Dendritic cell treated with granulocyte-macrophage colony-stimulating factor and Interleukin-4, amounts not matched to agents 40 ng/mL and 50 ng/mL, for 4 days (primary cell): ENCODE measurements at regions not wholly inside any gene's neighbourhood (a gene's known extent, or its start where the extent isn't known, plus 50 kb on each side); places are given as distances from the start of the nearest gene placed in this dataset.
"Not testable (repeated sequence)": the region's sequence is repeated elsewhere in the genome, so short reads cannot be mapped to it uniquely, and the experiment has no call there.

Source experiments
- H3K27ac Mint-ChIP-seq: one replicate; pipeline ENCODE4 v1.8.0; 2022; ENCODE audit warnings: mild to moderate bottlenecking, mixed read lengths
- H3K27me3 Mint-ChIP-seq: one replicate; pipeline ENCODE4 v1.8.0; 2022; ENCODE audit warnings: mild to moderate bottlenecking, mixed read lengths
- H3K36me3 Mint-ChIP-seq: one replicate; pipeline ENCODE4 v1.8.0; 2022; ENCODE audit warnings: low read depth, mixed read lengths
- H3K4me1 Mint-ChIP-seq: one replicate; pipeline ENCODE4 v1.8.0; 2022; ENCODE audit warnings: low read depth, mixed read lengths
- H3K4me3 Mint-ChIP-seq: one replicate; pipeline ENCODE4 v1.8.0; 2022; ENCODE audit warnings: mild to moderate bottlenecking, moderate library complexity, mixed read lengths
- H3K9me3 Mint-ChIP-seq: one replicate; pipeline ENCODE4 v1.8.0; 2022; ENCODE audit warnings: mixed read lengths
- intact Hi-C: fragments of 100-400 bp; cut with micrococcal nuclease; formaldehyde crosslinking; loops from one replicate; pipeline ENCODE4 v1.15.0; 2022

DNA sequence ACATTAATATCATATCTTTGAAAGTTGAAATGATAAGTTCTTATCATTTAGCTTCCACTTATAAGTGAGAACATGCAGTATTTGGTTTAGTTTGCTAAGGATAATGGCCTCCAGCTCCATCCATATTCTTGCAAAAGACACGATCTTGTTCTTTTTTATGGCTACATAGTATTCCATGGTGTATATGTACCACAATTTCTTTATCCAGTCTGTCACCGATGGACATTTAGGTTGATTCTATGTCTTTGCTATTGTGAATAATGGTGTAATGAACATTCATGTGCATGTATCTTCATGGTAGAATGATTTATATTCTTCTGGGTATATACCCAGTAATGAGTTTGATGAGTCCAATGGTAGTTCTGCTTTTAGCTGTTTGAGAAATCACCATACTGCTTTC, 135.0 kb upstream of the PRR16 start:
- Mint-ChIP-seq H3K9me3 (peaks cover 8% of the 10 kb centered on the region), H3K4me1 (no peaks in the 10 kb centered on the region), H3K36me3 (no peaks in the 10 kb centered on the region), H3K27ac (no peak overlapping the region), H3K27me3 (no peaks in the 10 kb centered on the region), H3K4me3 (no peak overlapping the region)
- intact Hi-C loops, result loop anchor here (5.0 kb wide), 1 partner anchor 123 kb away; no protein-coding TSS in a partner anchor

DNA sequence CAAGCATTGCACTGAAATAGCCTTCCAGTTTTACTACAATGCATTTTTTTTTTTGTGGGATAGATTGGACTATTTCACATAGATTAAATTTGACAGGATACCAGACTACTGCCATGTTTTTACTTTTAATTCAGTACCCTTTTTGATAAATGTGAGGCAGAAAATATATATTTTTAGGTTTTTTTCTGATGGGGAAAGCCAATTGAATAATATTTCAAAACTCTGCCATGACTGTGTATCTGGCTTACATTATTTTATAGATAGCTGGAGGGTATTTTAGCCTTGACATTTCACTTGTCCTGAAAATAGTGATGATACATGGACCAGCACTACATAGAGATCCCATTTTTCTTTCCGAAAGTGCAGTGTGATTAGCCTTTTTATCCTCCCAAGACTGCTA, 133.5 kb upstream of the PRR16 start:
- Mint-ChIP-seq H3K27ac (no peak overlapping the region), H3K9me3 (no peaks in the 10 kb centered on the region), H3K36me3 (no peaks in the 10 kb centered on the region), H3K4me1 (no peaks in the 10 kb centered on the region), H3K27me3 (no peaks in the 10 kb centered on the region), H3K4me3 (no peak overlapping the region)
- intact Hi-C loops, result no loop called here

DNA sequence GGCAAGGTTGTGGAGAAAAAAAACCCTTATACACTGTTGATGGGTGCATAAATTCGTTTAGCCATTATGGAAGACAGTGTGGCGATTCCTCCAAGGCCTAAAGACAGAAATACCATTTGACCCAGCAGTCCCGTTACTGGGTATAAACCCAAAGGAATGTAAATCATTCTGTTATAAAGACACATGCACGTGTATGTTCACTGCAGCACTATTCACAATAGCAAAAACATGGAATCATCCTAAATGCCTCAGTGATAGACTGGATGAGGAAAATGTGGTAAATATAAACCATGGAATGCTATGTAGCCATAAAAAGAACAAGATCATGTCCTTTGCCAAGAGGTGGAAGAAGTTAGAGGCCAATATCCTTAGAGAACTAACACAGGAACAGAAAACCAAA, 119.9 kb upstream of the PRR16 start:
- Mint-ChIP-seq H3K36me3 (no peaks in the 10 kb centered on the region), H3K27ac (no peak overlapping the region), H3K4me3 (no peak overlapping the region), H3K27me3 (no peaks in the 10 kb centered on the region), H3K9me3 (peaks cover 8% of the 10 kb centered on the region), H3K4me1 (no peaks in the 10 kb centered on the region)
- intact Hi-C loops, result no loop called here

DNA sequence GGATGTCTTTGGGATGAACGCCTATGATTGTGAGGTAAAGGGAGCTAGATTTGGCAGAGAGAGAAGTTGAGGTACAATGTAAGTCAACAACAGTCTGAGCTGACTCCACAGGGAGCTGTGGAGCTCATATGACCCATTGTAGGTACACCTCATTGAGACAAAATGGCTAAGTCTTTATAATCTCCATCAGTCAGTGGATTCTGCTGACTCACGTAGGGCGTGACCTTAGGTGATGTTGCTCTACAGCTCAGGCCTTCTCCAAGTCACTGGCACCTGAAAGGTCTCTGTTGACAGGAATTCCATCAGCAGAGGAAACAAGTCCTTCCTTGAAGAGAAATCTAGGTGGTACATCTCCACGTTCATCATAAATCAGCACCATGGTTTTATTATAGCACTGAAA, 118.2 kb upstream of the PRR16 start:
- peaks cover 10% of the 10 kb centered on the region for H3K9me3 Mint-ChIP-seq
- intact Hi-C loops, result no loop called here
- H3K27ac Mint-ChIP-seq, result no peak overlapping the region
- no peaks in the 10 kb centered on the region for H3K27me3 Mint-ChIP-seq
- H3K36me3 Mint-ChIP-seq, result no peaks in the 10 kb centered on the region
- H3K4me1 Mint-ChIP-seq, result no peaks in the 10 kb centered on the region
- no peak overlapping the region for H3K4me3 Mint-ChIP-seq

DNA sequence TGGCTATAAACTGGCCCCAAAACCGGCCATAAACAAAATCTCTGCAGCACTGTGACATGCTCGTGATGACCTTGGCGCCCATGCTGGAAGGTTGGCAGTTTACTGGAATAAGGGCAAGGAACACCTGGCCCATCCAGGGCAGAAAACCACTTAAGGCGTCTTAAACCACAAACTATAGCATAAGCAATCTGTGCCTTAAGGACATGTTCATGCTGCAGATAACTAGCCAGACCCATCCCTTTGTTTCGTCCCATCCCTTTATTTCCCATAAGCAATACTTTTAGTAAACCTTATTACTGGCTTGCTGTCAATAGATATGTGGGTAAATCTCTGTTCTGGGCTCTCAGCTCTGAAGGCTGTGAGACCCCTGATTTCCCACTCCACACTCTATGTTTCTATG, 113.0 kb upstream of the PRR16 start:
- H3K27ac Mint-ChIP-seq, H3K4me3 Mint-ChIP-seq, H3K4me1 Mint-ChIP-seq, intact Hi-C loops, H3K36me3 Mint-ChIP-seq, H3K27me3 Mint-ChIP-seq: not testable (repeated sequence)
- peaks cover 18% of the 10 kb centered on the region for H3K9me3 Mint-ChIP-seq

DNA sequence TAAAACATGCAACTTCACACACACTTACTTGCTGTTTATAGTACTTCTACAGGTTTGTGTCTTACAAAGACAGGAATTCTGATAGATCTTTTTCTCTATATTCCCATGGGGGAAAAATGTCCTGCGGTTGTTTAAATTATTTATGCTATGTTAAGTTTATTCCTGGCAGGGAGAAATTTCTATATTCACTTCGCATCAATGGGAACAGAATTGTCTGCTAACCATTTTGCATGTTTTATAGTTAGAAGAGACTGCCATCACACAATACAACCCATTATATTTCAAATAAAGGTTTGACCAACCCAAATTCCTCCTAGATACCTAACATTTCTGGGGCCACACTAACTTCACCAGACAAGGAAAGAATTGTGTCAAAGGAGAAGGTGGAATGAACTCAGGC, 110.0 kb upstream of the PRR16 start:
- H3K27ac Mint-ChIP-seq, result no peak overlapping the region
- no peak overlapping the region for H3K4me3 Mint-ChIP-seq
- no peaks in the 10 kb centered on the region for H3K4me1 Mint-ChIP-seq
- H3K9me3 Mint-ChIP-seq, result peaks cover 18% of the 10 kb centered on the region
- intact Hi-C loops, result no loop called here
- H3K27me3 Mint-ChIP-seq, result no peaks in the 10 kb centered on the region
- no peaks in the 10 kb centered on the region for H3K36me3 Mint-ChIP-seq

DNA sequence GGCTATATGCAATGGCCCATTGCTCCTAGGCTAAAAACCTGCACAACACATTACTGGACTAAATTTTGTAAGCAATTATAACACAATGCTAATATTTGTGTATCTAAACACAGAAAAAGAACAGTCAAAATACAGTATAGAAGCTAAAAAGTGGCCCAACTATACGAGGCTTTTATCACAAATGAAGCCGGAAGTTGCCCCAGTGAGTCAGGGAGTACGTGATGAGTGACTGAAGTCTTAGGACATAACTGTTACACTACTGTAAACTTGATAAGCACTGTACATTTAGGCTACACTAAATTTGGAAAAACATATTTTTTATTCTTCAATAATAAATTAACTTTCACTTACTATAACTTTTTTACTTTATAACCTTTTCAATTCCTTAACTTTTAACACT, 105.2 kb upstream of the PRR16 start:
- H3K4me1 Mint-ChIP-seq, result no peaks in the 10 kb centered on the region
- no peak overlapping the region for H3K4me3 Mint-ChIP-seq
- intact Hi-C loops, result no loop called here
- H3K9me3 Mint-ChIP-seq, result no peaks in the 10 kb centered on the region
- no peaks in the 10 kb centered on the region for H3K27me3 Mint-ChIP-seq
- no peaks in the 10 kb centered on the region for H3K36me3 Mint-ChIP-seq
- no peak overlapping the region for H3K27ac Mint-ChIP-seq

DNA sequence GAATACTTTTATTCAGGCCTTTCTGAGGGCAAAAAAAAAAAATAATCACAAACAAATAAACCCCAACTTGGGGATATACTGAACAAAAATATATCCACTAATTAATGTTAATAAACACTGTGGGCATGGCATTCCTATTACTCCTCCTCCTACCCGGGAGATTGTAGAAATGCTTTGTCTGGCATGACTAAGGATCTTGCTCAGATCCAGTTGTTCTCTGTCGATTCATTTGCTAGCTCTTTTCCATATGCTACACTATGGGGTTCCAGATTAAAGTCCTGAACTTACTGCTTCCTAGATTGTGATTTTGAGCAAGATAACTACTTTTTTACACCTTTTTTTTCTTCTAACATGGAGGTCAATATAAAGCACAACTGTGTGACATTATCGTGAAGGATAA, 102.2 kb upstream of the PRR16 start:
- Mint-ChIP-seq H3K9me3 (no peaks in the 10 kb centered on the region), H3K4me1 (no peaks in the 10 kb centered on the region), H3K4me3 (no peak overlapping the region), H3K27me3 (no peaks in the 10 kb centered on the region), H3K27ac (no peak overlapping the region), H3K36me3 (no peaks in the 10 kb centered on the region)
- intact Hi-C loops, result no loop called here

DNA sequence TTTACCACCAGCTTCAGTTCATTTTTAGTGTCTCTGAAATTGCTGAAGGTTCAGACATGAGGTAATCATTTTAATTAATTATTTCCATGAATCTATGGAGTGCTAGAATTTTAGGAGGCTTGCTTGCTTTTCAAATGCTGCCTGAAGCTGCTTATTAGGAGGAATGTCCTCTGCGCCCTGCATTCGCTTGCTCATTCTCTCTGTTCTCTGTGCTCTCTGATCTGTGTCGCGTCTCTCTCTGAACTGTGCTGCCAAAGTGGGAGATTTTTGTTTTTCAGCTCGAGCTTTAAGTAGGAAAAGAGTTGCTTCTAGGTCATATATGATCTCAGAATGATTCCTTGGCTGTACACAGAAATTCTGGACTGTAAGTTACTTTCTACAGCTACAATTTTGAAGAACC, 101.7 kb upstream of the PRR16 start:
- Mint-ChIP-seq H3K4me1 (no peaks in the 10 kb centered on the region), H3K27me3 (no peaks in the 10 kb centered on the region), H3K4me3 (no peak overlapping the region), H3K9me3 (no peaks in the 10 kb centered on the region), H3K27ac (no peak overlapping the region), H3K36me3 (no peaks in the 10 kb centered on the region)
- intact Hi-C loops, result no loop called here

DNA sequence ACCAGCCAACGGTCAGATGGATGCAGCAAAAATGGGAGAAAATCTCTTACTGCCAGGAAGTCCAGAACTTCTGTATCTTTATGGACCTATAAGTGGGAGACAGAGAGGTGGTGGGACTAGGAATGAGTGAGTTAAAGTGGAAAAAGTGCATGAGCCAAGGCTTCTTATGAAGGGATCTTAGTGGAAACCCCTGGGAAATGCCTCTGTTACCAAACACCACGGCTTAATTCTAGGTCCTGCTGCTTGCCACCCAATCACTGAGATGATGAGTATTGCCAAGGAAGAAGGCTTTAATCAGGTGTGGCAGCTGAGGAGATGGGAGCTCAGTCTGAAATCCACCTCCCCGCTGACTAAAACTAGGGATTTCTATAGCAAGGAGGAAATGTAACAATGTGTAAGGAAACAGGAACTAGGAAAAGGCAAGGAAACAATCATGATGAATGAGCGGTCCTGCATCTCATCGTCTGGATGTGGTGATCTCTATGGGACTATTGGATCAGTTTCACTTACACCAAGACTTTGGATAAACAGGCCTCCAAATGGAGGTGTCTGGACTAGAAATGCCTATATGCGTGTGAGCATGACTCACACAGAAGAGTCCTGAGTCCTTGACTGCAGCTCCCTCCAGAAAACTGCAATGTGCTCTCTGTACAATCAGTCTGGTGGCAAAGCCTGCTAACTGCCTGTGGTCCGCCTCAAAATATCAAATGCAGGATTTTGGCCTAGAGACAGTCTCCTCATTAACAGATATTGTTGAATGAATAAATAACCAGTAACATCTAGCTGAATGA, 98.2 kb upstream of the PRR16 start:
- H3K27me3 Mint-ChIP-seq, result no peaks in the 10 kb centered on the region
- no peak overlapping the region for H3K4me3 Mint-ChIP-seq
- intact Hi-C loops, result no loop called here
- no peaks in the 10 kb centered on the region for H3K36me3 Mint-ChIP-seq
- no peaks in the 10 kb centered on the region for H3K4me1 Mint-ChIP-seq
- H3K9me3 Mint-ChIP-seq, result peaks cover 6% of the 10 kb centered on the region
- H3K27ac Mint-ChIP-seq, result no peak overlapping the region

DNA sequence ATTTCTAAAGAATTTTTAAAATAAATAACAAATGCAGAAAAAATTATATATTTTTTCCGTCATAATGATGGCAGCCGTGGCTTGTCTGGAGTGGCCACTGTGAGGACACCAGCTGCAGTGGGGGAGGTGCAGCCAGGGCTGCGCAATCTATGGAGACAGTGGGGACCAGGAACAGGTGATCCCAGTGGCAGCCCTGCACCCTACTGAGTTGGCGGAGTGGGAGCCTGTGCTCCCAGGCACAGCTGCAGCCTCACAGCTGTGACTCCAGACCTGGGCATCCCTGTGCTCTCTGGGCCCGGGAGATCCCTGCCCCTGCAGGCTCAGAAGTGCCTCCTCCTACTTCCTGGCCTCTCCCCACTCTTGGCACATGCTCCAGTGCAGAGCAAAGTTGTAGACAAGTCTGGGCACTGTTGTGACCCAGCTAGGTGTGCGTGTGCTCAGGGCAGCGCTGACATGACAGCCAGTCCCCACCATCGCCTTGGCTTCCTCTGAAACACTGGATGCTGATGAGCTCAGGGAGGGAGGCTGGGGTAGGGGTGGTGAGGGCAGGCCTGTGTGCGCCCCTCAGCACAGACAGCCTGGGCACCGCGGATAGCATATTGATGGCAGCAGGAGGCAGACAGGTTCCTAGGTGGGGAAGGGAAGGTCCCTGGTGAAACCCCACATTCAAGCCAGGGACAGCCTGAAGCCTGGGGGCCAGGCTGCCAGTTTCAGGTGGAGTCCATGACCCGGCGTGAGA, 96.0 kb upstream of the PRR16 start:
- H3K4me1 Mint-ChIP-seq, result no peaks in the 10 kb centered on the region
- H3K4me3 Mint-ChIP-seq, result no peak overlapping the region
- intact Hi-C loops, result no loop called here
- no peaks in the 10 kb centered on the region for H3K36me3 Mint-ChIP-seq
- no peak overlapping the region for H3K27ac Mint-ChIP-seq
- peaks cover 6% of the 10 kb centered on the region for H3K9me3 Mint-ChIP-seq
- H3K27me3 Mint-ChIP-seq, result no peaks in the 10 kb centered on the region

DNA sequence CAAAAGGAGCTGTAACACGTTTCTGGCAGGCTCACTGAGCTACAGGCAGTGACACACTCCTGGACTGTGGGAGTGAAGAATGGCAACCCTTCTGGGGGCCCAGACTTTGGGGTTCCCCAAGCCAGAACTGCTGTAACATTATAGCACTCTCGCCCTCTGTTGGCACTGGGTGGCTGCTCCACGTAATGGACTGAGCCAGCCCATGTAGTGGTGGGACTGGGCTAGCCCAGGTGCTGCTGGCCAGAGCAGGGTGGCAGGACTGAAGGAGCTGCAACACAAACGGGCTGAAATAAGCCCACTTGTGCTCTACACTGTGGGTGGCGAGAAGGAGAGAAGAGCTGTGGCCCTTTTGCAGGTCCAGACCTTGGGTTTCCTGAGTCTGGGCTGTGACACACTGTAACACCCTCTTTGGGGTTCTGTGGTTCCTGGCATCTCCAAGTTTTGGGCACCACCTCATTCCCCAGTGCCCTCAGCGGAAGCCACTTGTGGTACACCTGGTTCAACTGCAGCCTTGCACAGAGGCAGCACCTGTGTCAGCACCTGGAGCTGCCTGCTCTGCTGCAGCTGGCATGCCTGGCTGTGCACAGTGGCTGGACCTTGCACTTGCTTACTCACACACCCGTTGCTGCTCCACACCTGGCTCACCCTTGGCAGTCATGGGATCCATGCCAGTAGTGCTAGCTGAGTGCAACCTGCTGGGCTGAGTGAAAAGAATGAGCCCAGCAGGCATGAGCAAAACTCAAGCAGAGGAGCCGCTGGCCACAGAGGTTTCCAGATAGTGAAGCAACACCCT, 95.0 kb upstream of the PRR16 start:
- no peaks in the 10 kb centered on the region for H3K27me3 Mint-ChIP-seq
- H3K4me1 Mint-ChIP-seq, result no peaks in the 10 kb centered on the region
- intact Hi-C loops, result no loop called here
- no peak overlapping the region for H3K4me3 Mint-ChIP-seq
- no peaks in the 10 kb centered on the region for H3K36me3 Mint-ChIP-seq
- H3K27ac Mint-ChIP-seq, result no peak overlapping the region
- peaks cover 6% of the 10 kb centered on the region for H3K9me3 Mint-ChIP-seq

DNA sequence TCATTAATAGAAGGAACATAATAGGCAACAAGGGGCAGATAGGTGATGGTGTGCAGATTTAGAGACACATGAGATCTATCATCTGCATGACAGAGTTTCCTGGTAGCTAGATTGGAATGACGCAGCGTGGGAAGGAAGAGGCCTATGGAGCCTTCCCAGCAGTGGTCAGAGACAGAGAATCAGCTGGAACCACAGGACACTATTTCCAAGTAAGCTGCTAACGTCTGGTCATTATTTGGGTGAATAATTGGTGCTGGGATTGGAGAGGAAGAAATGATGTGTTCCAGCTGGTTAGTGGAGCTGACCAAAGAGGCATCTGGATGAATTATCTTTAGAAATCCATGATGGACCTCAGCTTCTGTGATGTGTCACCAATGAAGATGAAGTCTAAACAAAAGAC, 91.2 kb upstream of the PRR16 start:
- no peaks in the 10 kb centered on the region for H3K36me3 Mint-ChIP-seq
- H3K27me3 Mint-ChIP-seq, result no peaks in the 10 kb centered on the region
- no peak overlapping the region for H3K27ac Mint-ChIP-seq
- no peaks in the 10 kb centered on the region for H3K4me1 Mint-ChIP-seq
- H3K4me3 Mint-ChIP-seq, result no peak overlapping the region
- intact Hi-C loops, result no loop called here
- peaks cover 16% of the 10 kb centered on the region for H3K9me3 Mint-ChIP-seq

DNA sequence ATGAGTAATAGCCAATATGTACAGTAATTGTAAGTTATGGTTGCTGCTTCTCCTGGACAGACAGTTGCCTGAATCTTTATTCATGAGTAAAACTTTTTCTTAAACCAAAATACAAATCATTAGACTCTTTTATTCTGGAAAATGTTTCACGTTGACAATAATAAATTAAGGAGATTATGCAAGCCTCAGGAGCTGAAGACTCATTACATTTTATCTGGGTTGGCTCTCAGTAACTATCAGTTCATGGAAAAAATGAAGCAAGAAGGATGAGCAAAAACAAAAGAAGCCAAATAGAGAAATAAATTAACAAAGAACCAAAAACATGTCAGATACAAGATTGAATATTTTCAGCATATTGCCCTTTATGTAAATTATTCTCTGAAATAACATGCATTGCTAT, 88.9 kb upstream of the PRR16 start:
- intact Hi-C loops, result no loop called here
- peaks cover 32% of the 10 kb centered on the region for H3K9me3 Mint-ChIP-seq
- no peak overlapping the region for H3K4me3 Mint-ChIP-seq

More for the DNA sequence above, 88.9 kb upstream of the PRR16 start:
- no peaks in the 10 kb centered on the region for H3K27me3 Mint-ChIP-seq
- no peaks in the 10 kb centered on the region for H3K4me1 Mint-ChIP-seq
- H3K27ac Mint-ChIP-seq, result no peak overlapping the region
- H3K36me3 Mint-ChIP-seq, result no peaks in the 10 kb centered on the region
